ENCODE measurements at regions not wholly inside any gene's neighbourhood (a gene's known extent, or its start where the extent isn't known, plus 50 kb on each side); places are given as distances from the start of the nearest gene placed in this dataset.
"Not testable (repeated sequence)": the region's sequence is repeated elsewhere in the genome, so short reads cannot be mapped to it uniquely, and the experiment has no call there.

- not testable (repeated sequence) for TF ChIP-seq CTCF, EZH2phosphoT487 (IDR thresholded peaks at IDR 0.05; ENCODE audit: low read length)
Measured at GRCh38 chr16:16559179-16559740, 180.3 kb downstream of the NPIPA7 start.
